Gastroesophageal sphincter (tissue), 4 donors: ENCODE measurements at regions not wholly inside any gene's neighbourhood (a gene's known extent, or its start where the extent isn't known, plus 50 kb on each side); places are given as distances from the start of the nearest gene placed in this dataset.
A peak's percentile ranks its signal among the peaks of the same experiment; 100 is the strongest.

Source experiments
- ATAC-seq: fragments of 150-250 bp; one replicate; pipeline ENCODE4 v1.9.1; 2016; ENCODE audit warnings: mild to moderate bottlenecking, moderate library complexity
- H3K27ac ChIP-seq, 4 donors: fragments of 200-600 bp; sonication (generic) in 3 of 4; 1 replicate in 3 of 4; 2 replicates in 1 of 4; pipeline ENCODE4 v1.5.1; 2016 to 2019
- H3K27me3 ChIP-seq: fragments of 200-600 bp; sonication (generic); one replicate; pipeline ENCODE4 v1.5.1; 2019
- H3K36me3 ChIP-seq, 2 donors: fragments of 200-600 bp; sonication (generic); one replicate each; pipeline ENCODE4 v1.5.1; 2019; ENCODE audit warnings: control low read depth in 1 of 2
- H3K4me1 ChIP-seq, 3 donors: fragments of 200-600 bp; sonication (generic); 1 replicate in 2 of 3; 2 replicates in 1 of 3; pipeline ENCODE4 v1.5.1; 2016 to 2019; ENCODE audit warnings: control low read depth in 2 of 3
- H3K4me3 ChIP-seq, 2 donors: fragments of 200-600 bp; sonication (generic); one replicate each; pipeline ENCODE4 v1.5.1; 2019; ENCODE audit warnings: mild to moderate bottlenecking in 1 of 2, moderate library complexity in 1 of 2
- H3K9me3 ChIP-seq, 3 donors: fragments of 200-600 bp; sonication (generic); one replicate each; pipeline ENCODE4 v1.5.1; 2017 to 2019; ENCODE audit warnings: control low read depth in 2 of 3
- CTCF ChIP-seq, 4 experiments: fragments of 200-600 bp in 2 of 4; fragments of 450-650 bp in 2 of 4; sonication (generic) in 1 of 4; IDR thresholded peaks; one replicate each; pipeline ENCODE4 v1.5.1; 2017 to 2019; ENCODE audit warnings: antibody characterized with exemption in 4 of 4, mild to moderate bottlenecking in 2 of 4, moderate library complexity in 2 of 4
- EP300 ChIP-seq: sonication (generic); formaldehyde crosslinking; IDR thresholded peaks from one replicate; pipeline ENCODE4 v1.6.1; 2017; ENCODE audit warnings: antibody characterized with exemption, mild to moderate bottlenecking
- POLR2A ChIP-seq, 2 donors: fragments of 450-650 bp; IDR thresholded peaks; one replicate each; pipeline ENCODE4 v1.6.1; 2017; ENCODE audit warnings: antibody characterized with exemption in 2 of 2, mild to moderate bottlenecking in 2 of 2, moderate library complexity in 1 of 2
- POLR2AphosphoS5 ChIP-seq: sonication (generic); formaldehyde crosslinking; IDR thresholded peaks from one replicate; pipeline ENCODE4 v1.6.1; 2017; ENCODE audit warnings: antibody characterized with exemption
- WGBS, 2 donors: methylation state at CpG; one replicate each; pipeline ENCODE4 v1.1.5; 2018; ENCODE audit warnings: low coverage in 1 of 2; 5-methylcytosine and 5-hydroxymethylcytosine counted together

GRCh38 chr4:26105815-26106699 is 192.0 kb downstream of the SMIM20 start:
- WGBS, 2 donors: 78 to 81% methylated on average over 4 to 6 of the region's 7 CpGs
- H3K27me3 ChIP-seq: no peaks in the 10 kb centered on the region
- H3K27ac ChIP-seq: peak overlapping the region in 3 of 4 donors; percentile 24 to 53 (median 47)
- no peak overlapping the region for H3K4me3 ChIP-seq
- H3K9me3 ChIP-seq: no peaks in the 10 kb centered on the region
- TF ChIP-seq CTCF (IDR thresholded peaks at IDR 0.05) (no peak), POLR2AphosphoS5 (peak; percentile 61)
- ATAC-seq: peak; percentile 78
- H3K4me1 ChIP-seq: peaks cover 0 to 13% (median 7%) of the 10 kb centered on the region in 3 donors
- H3K36me3 ChIP-seq: no peaks in the 10 kb centered on the region

DNA sequence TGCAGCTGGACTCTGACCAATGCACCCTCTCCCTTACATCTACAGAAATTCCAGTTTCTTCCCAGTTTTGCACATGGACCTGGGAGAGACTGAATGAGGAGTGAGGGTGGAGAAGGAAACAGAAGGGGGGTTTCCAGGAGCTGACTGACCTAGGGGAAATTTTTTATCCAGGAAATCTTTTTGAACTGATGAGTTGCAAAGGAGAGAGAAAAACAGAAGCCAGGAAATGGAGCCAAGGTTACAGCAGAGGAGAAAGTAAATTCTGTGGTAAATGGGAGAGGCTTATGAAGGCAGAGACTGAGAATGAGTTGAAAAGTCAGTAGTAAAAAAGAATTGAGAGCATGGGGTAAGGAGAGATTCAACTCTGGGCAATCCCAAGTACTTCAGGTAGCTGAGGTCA is 192.8 kb downstream of the SMIM20 start:
- H3K9me3 ChIP-seq: no peaks in the 10 kb centered on the region
- no peak overlapping the region for H3K27ac ChIP-seq
- ATAC-seq: no peak
- H3K4me3 ChIP-seq: no peak overlapping the region
- TF ChIP-seq EP300 (no peak), POLR2A (IDR thresholded peaks at IDR 0.05) (no peak), CTCF (IDR thresholded peaks at IDR 0.05) (no peak), POLR2AphosphoS5 (no peak)
- H3K27me3 ChIP-seq: no peaks in the 10 kb centered on the region
- H3K4me1 ChIP-seq: peaks cover 0 to 13% (median 7%) of the 10 kb centered on the region in 3 donors
- no peaks in the 10 kb centered on the region for H3K36me3 ChIP-seq

DNA sequence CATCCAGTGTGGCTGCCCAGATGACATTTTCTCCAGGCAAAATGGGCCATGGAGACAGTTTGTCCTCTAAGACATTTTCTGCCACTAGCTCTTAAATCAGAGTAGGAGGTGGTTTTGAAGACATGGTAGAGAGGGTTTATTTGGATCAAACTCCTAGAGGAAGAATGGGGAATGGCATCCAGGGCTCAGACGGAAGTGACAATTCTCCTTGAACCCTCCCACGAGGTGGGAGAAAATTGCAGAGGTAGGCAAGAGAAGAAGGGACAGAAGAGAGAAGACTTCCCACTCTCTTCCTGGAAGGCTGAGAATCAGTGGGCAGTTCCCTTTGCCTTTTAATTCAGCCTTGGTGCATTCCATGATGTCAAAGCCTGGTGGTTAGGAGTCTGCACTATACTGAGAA is 194.0 kb downstream of the SMIM20 start:
- TF ChIP-seq EP300 (no peak), POLR2A (IDR thresholded peaks at IDR 0.05) (no peak), POLR2AphosphoS5 (no peak), CTCF (IDR thresholded peaks at IDR 0.05) (no peak)
- peaks cover 0 to 5% (median 0%) of the 10 kb centered on the region in 3 donors for H3K9me3 ChIP-seq
- no peaks in the 10 kb centered on the region for H3K27me3 ChIP-seq
- H3K36me3 ChIP-seq: no peaks in the 10 kb centered on the region
- peaks cover 0 to 13% (median 7%) of the 10 kb centered on the region in 3 donors for H3K4me1 ChIP-seq
- H3K4me3 ChIP-seq: no peak overlapping the region
- WGBS, 2 donors: 71 to 90% methylated on average over 2 of the region's 2 CpGs
- no peak for ATAC-seq
- H3K27ac ChIP-seq: no peak overlapping the region

DNA sequence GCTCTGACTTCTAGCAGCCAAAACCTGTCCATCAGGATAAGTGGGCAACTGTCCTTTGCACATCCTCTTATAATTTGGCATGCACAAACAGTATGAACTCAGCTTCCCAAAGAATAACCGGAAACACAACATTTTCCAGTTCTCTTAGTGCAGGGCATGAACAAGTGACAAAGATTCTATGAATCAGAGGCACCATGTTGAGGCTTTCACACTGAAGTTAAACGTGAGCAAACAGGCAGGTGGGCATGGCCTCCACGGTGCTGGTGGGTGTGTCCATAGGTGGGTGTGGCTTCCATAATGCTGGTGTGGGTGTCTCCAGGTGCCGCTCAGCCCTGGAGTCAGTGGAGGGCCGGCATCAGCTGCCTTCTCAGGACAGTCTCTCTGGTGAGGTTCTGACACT is 196.5 kb downstream of the SMIM20 start:
- no peaks in the 10 kb centered on the region for H3K27me3 ChIP-seq
- no peak for ATAC-seq
- H3K9me3 ChIP-seq: peaks cover 0 to 17% (median 0%) of the 10 kb centered on the region in 3 donors
- 62 to 80% methylated on average over 1 to 4 of the region's 5 CpGs for WGBS, 2 donors
- no peak overlapping the region for H3K27ac ChIP-seq
- TF ChIP-seq EP300 (no peak), POLR2A (IDR thresholded peaks at IDR 0.05) (no peak)
- no peaks in the 10 kb centered on the region for H3K36me3 ChIP-seq
- H3K4me3 ChIP-seq: no peak overlapping the region
- H3K4me1 ChIP-seq: peaks cover 0 to 13% (median 7%) of the 10 kb centered on the region in 3 donors

- no peaks in the 10 kb centered on the region for H3K4me1 ChIP-seq
- 80 to 81% methylated on average over 1 to 4 of the region's 4 CpGs for WGBS, 2 donors
- H3K9me3 ChIP-seq: peaks cover 0 to 17% (median 0%) of the 10 kb centered on the region in 3 donors
- no peak for ATAC-seq
- no peaks in the 10 kb centered on the region for H3K36me3 ChIP-seq
- H3K27me3 ChIP-seq: no peaks in the 10 kb centered on the region
- no peak overlapping the region for H3K27ac ChIP-seq
- H3K4me3 ChIP-seq: no peak overlapping the region
- TF ChIP-seq EP300 (no peak), POLR2AphosphoS5 (no peak), POLR2A (IDR thresholded peaks at IDR 0.05) (no peak), CTCF (IDR thresholded peaks at IDR 0.05) (no peak)
Observed at GRCh38 chr4:26113339-26113940, 199.4 kb downstream of the SMIM20 start.
